ENCODE measurements at regions not wholly inside any gene's neighbourhood (a gene's known extent, or its start where the extent isn't known, plus 50 kb on each side); places are given as distances from the start of the nearest gene placed in this dataset.

GRCh38 chr6:143570147-143570853, 58.8 kb upstream of the FUCA2 start:
- TF ChIP-seq ZFX (IDR thresholded peaks at IDR 0.05) (no peak), CTCF (conservative IDR thresholded peaks at IDR 0.05) (no peak)
- H3K27ac ChIP-seq = no peak overlapping the region

- H3K27ac ChIP-seq = no peak overlapping the region
- TF ChIP-seq ZFX (IDR thresholded peaks at IDR 0.05) (no peak), CTCF (conservative IDR thresholded peaks at IDR 0.05) (no peak)
Observed at GRCh38 chr6:143569040-143569439, 57.5 kb upstream of the FUCA2 start.

GRCh38 chr6:143564484-143565017, 53.0 kb upstream of the FUCA2 start:
- no peak overlapping the region for H3K27ac ChIP-seq
- TF ChIP-seq ZFX (IDR thresholded peaks at IDR 0.05) (no peak), CTCF (conservative IDR thresholded peaks at IDR 0.05) (no peak)

GRCh38 chr6:143562143-143562542, 50.6 kb upstream of the FUCA2 start:
- no peak for TF ChIP-seq ZFX (IDR thresholded peaks at IDR 0.05)
- TF ChIP-seq CTCF (conservative IDR thresholded peaks at IDR 0.05) = no peak
- no peak overlapping the region for H3K27ac ChIP-seq
